ENCODE measurements at regions not wholly inside any gene's neighbourhood (a gene's known extent, or its start where the extent isn't known, plus 50 kb on each side); places are given as distances from the start of the nearest gene placed in this dataset.
A peak's percentile ranks its signal among the peaks of the same experiment; 100 is the strongest.
"Not testable (repeated sequence)": the region's sequence is repeated elsewhere in the genome, so short reads cannot be mapped to it uniquely, and the experiment has no call there.

- DNase-seq (ENCODE audit: low spot score), result no peak
Measured at GRCh38 chr2:167582619-167583018, 664.8 kb downstream of the STK39 start.

GRCh38 chr2:167581961-167582574, 665.3 kb downstream of the STK39 start:
- DNase-seq (ENCODE audit: low spot score), result no peak

GRCh38 chr2:167579826-167580225, 667.6 kb downstream of the STK39 start:
- DNase-seq (ENCODE audit: low spot score), result no peak

GRCh38 chr2:167575276-167575675, 672.1 kb downstream of the STK39 start:
- no peak for DNase-seq (ENCODE audit: low spot score)

- DNase-seq (ENCODE audit: low spot score), result no peak
Measured at GRCh38 chr2:167572883-167573619, 674.3 kb downstream of the STK39 start.

- no peak for DNase-seq (ENCODE audit: low spot score)
Measured at GRCh38 chr2:167570370-167570769, 677.0 kb downstream of the STK39 start.

- not testable (repeated sequence) for DNase-seq (ENCODE audit: low spot score)
Measured at GRCh38 chr2:167563885-167564619, 675.8 kb downstream of the XIRP2 start.

GRCh38 chr2:167558272-167558991, 670.2 kb downstream of the XIRP2 start:
- DNase-seq (ENCODE audit: low spot score), result not testable (repeated sequence)

- DNase-seq (ENCODE audit: low spot score), result no peak
Measured at GRCh38 chr2:167555098-167555720, 666.9 kb downstream of the XIRP2 start.

GRCh38 chr2:167553635-167554034, 665.4 kb downstream of the XIRP2 start:
- DNase-seq (ENCODE audit: low spot score), result no peak

GRCh38 chr2:167551416-167551815, 663.1 kb downstream of the XIRP2 start:
- DNase-seq (ENCODE audit: low spot score), result no peak

- DNase-seq (ENCODE audit: low spot score), result peak; percentile 35
Measured at GRCh38 chr2:167550448-167550847, 662.2 kb downstream of the XIRP2 start.

- DNase-seq (ENCODE audit: low spot score), result no peak
Measured at GRCh38 chr2:167548396-167548795, 660.1 kb downstream of the XIRP2 start.

- DNase-seq (ENCODE audit: low spot score), result no peak
Measured at GRCh38 chr2:167544602-167545001, 656.3 kb downstream of the XIRP2 start.

- no peak for DNase-seq (ENCODE audit: low spot score)
Measured at GRCh38 chr2:167543721-167544120, 655.4 kb downstream of the XIRP2 start.

GRCh38 chr2:167537743-167538142, 649.5 kb downstream of the XIRP2 start:
- no peak for DNase-seq (ENCODE audit: low spot score)

- no peak for DNase-seq (ENCODE audit: low spot score)
Measured at GRCh38 chr2:167534443-167534842, 646.2 kb downstream of the XIRP2 start.

GRCh38 chr2:167524786-167525185, 636.5 kb downstream of the XIRP2 start:
- no peak for DNase-seq (ENCODE audit: low spot score)

- no peak for DNase-seq (ENCODE audit: low spot score)
Measured at GRCh38 chr2:167510071-167510759, 621.9 kb downstream of the XIRP2 start.

- peak; percentile 56 for DNase-seq (ENCODE audit: low spot score)
Measured at GRCh38 chr2:167509586-167509985, 621.3 kb downstream of the XIRP2 start.

GRCh38 chr2:167508709-167509108, 620.4 kb downstream of the XIRP2 start:
- no peak for DNase-seq (ENCODE audit: low spot score)

All from iPS-NIHi11 (cell line).